GM21786 (cell line): ENCODE measurements at regions not wholly inside any gene's neighbourhood (a gene's known extent, or its start where the extent isn't known, plus 50 kb on each side); places are given as distances from the start of the nearest gene placed in this dataset.
A peak's percentile ranks its signal among the peaks of the same experiment; 100 is the strongest.
"Not testable (repeated sequence)": the region's sequence is repeated elsewhere in the genome, so short reads cannot be mapped to it uniquely, and the experiment has no call there.

Experiments
- ATAC-seq: cut with Tn5 transposase; IDR thresholded peaks from one replicate; pipeline ENCODE4 v1.9.1; 2021; ENCODE audit not compliant: unreplicated experiment

DNA sequence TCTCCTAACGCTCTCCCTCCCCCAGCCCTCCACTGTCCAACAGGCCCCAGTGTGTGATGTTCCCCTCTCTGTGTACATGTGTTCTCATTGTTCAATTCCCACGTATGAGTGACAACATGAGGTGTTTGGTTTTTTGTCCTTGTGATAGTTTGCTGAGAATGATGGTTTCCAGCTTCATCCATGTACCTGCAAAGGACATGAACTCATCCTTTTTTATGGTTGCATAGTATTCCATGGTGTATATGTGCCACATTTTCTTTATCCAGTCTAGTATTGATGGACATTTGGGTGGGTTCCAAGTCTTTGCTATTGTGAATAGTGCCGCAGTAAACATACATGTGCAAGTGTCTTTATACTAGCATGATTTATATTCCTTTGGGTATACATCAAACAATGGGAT lies 347.4 kb downstream of the MAGEE1 start:
- ATAC-seq, result not testable (repeated sequence)

DNA sequence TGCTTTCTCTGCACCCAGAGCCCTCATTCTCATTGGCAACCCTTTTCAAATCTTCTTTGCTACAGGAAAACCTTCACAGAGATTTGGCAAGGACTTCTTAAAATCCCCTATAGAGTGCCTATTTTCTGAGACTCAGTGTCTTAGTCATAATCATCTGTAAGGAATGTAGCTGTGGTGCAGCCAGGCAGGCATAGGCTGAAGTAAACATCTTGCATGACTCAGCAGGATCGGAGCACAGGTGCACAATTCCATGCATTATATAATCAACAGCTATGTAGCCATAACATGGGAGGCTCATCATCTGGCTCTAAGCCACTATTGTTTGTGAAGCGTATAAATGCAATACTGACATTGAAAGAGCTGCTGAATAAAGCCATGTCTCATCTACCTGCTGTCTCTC lies 368.8 kb downstream of the MAGEE1 start:
- ATAC-seq, result no peak

DNA sequence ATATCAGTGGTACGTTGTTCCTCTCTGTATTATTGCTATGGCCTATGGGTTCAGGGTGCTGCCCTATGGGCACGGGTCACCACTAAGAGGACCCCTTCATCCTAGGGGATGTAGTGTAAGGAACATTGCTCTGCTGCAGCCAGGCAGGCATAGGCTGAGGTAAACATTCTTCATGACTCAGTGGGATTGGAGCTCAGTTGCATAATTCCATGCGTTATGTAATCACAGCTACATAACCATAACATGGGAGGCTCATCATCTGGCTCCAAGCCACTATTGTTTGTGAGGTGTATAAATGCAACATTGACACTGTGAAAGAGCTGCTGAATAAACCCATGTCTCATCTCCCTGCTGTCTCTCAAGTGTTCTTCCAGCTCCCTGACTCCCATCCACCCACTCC lies 375.2 kb downstream of the MAGEE1 start:
- no peak for ATAC-seq

DNA sequence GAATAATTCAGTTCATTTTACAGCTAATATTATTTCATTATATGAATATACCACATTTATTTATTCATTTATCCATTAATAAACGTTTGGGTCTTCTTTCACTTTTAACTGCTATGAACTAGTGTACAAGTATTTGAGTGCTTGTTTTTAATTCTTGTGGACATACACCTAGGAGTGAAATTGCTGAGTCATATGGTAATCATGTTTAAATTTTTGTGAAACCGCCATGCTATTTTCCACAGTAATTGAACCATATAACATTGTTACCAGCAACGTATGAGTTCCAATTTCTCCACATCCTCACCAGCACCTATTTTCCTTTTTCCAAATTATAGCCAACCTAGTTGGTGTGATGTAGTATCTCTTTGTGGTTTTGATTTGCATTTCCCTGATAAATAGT lies 388.2 kb downstream of the MAGEE1 start:
- ATAC-seq, result no peak

DNA sequence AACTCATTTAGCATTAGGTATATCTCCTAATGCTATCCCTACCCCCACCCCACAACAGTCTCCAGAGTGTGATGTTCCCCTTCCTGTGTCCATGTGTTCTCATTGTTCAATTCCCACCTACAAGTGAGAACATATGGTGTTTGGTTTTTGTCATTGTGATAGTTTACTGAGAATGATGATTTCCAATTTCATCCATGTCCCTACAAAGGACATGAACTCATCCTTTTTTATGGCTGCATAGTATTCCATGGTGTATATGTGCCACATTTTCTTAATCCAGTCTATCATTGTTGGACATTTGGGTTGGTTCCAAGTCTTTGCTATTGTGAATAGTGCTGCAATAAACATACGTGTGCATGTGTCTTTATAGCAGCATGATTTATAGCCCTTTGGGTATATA lies 389.8 kb downstream of the MAGEE1 start:
- ATAC-seq, result not testable (repeated sequence)

DNA sequence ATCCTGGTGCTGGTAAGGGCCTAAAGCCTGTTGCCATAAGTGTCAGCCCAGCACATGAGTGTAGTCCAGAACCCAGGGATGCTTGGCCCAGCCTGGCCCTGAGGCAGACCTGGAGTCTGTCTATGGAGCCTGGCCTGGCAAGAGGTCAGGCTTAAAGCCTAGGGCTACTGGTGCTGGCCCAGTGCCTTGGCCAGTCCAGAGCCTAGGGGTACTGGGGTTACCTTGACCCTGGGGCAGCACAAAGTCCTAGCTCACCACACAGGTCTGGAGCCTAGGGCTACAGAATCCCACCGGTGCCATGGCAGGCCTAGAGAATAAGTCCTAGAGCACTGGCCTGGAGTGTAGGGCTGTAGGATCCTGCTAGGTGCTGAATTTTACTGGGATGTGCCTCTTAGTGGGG lies 393.8 kb downstream of the MAGEE1 start:
- no peak for ATAC-seq

DNA sequence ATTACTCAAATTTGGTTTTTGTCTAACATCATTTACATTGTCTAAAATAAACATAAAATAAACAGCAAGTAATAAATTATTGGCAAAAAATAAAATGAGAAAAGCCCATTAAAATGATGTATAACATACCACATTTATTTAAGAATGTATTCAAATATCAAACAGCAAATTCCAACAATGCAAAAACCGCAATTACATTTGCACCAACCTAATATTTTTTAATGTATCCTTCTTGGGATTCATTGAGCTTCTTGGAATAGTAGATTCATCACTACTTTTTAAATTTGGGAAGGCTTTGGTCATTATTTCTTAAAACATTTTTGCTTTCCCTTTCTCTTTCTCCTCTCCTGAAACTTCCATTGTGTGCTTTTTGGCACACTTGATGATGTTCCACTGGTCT lies 400.2 kb downstream of the MAGEE1 start:
- ATAC-seq, result no peak

DNA sequence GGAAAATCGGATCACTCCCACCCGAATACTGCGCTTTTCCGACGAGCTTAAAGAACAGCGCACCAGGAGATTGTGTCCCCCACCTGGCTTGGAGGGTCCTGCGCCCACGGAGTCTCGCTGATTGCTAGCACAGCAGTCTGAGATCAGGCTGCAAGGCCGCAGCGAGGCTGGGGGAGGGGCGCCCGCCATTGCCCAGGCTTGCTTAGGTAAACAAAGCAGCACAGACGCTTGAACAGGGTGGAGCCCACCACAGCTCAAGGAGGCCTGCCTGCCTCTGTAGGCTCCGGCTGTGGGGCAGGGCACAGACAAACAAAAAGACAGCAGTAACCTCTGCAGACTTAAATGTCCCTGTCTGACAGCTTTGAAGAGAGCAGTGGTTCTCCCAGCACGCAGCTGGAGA lies 413.4 kb downstream of the MAGEE1 start:
- ATAC-seq, result not testable (repeated sequence)

DNA sequence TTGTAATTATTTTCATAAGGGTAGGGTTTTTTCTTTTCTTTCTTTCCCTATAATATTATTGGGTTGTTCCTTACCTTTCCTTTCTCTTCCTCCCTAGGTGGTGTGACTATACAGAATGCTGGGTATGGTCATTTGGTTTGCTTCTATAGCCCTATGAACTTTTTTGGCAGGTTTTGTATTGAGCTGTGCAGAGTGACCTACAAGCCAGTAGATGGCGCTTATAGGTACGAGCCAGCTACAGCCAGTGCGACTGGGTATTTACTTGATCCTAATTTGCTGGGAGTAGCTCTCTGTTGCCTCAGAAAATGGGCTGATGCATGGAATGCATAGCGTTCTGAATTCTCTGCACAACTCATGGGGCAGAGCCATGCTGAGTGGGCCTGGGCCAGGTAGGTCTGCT lies 423.3 kb downstream of the MAGEE1 start:
- ATAC-seq, result no peak

DNA sequence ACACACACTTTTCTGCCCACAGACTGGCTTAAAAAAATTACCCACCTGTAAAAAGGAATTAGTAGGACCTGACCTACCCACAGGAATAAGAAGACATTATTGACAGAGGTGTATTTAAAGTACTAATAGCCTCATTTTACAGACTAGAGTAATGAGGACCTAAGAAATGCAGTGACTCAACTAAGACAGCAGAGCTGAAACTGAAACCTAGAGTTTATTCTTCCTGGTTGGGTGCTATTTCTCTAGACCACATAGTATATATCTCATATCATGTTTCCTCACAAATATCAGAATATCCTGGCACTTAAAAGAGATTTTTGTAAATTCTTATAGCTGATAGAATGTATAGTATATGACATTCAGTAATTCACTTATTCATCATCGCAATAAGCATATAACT lies 435.0 kb downstream of the MAGEE1 start:
- no peak for ATAC-seq

DNA sequence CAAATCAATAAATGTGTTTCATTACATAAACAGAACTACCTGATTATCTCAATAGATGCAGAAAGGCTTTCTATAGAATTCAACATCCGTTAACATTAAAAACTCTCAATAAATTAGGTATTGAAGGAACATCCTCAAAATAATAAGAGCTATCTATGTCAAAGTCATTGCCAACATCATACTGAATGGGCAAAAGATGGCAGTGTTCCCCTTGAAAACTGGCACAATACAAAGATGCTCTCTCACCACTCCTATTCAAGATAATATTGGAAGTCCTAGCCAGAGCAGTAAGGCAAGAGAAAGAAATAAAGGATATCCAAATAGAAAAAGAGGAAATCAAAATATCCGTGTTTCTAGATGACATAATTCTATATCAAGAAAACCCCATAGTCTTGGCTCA lies 466.4 kb downstream of the MAGEE1 start:
- ATAC-seq, result no peak

DNA sequence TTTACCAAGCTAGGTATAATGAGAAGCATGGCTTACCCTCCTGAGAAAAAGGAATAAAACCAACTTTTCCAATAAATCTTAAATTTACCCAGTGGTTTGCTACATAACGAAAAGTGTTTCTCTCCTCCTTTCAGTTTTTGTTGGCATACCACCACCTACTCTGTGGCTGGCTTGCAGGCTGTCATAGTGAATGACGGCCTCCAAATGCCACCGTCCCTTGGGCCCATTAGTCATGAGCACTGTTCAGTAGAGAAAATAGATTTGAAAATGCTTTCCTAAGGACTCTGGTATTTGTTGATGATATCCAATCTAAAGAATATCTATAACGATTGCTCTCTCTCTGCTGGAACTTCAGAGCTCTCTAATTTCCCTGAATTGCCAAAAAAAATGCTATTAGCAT lies 488.3 kb downstream of the MAGEE1 start:
- ATAC-seq, result no peak

DNA sequence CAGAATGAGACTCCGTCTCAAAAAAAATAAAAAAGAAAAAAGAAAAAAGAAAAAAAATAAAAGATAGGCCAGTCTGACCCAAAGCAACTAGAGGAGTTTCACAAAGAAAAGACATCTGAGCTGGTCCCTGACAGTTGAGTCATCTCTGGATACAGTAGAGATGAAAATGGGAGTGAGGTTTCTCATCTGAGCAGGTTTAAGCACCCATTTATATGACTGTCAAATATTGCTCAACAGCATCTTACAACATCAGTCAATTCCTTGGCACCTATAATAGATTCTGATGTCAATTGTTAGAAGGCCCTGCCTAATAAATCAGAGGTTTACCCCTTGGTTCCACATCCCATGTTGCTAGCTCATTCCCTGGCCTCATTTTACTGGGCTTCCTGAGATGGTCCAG lies 490.5 kb downstream of the MAGEE1 start:
- no peak for ATAC-seq

DNA sequence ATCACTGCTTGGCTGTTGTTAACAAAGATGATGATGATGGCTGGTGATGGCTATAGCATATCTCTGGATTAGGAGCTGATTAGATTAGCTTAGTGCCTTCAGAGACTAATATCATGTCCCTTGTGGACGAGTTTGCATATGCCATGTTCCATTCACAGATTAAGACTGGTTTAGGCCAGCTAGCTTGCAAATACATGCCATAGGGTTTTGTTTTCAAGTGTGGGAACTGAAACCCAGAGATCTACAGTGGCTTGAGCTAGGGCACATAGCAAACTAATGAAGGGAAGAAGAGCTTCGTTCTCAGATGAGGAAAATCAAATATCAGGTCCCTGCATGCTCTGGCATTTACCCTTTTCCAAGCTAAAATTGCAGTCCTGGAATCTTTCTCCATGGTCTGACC lies 492.3 kb downstream of the MAGEE1 start:
- no peak for ATAC-seq

DNA sequence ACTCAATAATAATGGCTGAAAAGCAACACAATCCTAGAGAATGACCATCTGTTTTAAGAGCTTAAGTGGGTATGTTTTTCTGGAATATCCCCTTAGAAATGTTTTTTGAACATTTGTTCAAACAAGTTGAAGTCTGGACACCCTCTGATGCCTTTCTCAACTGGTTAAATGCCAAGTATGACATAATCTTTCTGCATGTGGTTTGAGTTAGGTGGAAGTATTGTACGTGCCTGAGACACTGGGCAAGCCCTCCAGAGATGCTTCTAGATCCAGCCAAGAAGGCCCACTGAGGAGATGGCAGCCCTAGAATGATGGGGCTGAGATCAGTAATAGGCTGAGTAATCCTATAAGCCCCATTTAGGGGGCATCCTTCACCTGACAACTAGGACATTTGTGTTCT lies 493.1 kb downstream of the MAGEE1 start:
- ATAC-seq, result no peak

DNA sequence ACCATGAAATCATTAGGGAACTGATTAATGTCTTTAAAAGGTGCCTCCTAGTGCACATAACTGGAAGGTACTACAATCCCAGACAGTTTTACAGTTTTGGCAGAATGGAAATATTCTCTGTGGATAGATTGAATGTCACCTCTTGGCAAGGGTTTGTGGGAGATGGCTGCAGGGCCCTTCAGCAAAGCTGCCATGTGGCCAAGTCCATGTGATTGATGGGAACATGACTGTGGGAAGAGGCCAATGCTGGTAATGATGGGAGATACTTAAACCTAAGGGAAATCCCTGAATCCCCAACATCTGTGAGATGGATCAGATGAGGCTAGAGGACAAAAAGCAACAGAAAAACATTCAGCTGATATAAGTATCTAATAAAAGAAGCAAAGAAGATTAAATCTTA lies 493.7 kb downstream of the MAGEE1 start:
- no peak for ATAC-seq

DNA sequence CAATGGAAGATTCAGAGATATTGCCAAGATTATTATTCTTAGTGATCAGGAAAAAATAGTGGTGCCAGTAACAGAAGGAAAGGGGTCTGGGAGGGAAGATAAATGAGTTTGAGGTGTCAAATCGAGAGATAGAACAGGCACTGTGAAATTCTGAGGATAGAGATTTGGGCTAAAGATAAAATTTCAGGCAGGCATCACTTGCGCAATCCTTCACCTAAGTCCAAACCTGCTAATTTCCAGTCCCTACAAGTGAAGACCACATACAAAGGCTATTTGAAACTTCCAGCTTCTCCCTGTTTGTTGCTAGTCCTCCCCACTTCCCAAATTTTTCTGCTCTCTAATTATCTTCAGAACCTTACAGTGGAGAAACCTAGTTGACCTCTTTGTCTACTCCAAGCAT lies 494.6 kb downstream of the MAGEE1 start:
- no peak for ATAC-seq

DNA sequence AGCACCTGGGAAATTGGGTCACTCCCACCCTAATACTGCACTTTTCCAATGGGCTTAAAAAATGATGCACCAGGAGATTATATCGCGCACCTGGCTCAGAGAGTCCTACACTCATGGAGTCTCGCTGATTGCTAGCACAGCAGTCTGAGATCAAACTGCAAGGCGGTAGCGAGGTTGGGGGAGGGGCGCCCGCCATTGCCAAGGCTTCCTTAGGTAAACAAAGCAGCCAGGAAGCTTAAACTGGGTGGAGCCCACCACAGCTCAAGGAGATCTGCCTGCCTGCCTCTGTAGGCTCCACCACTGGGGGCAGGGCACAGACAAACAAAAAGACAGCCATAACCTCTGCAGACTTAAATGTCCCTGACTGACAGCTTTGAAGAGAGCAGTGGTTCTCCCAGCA lies 497.1 kb downstream of the MAGEE1 start:
- not testable (repeated sequence) for ATAC-seq

DNA sequence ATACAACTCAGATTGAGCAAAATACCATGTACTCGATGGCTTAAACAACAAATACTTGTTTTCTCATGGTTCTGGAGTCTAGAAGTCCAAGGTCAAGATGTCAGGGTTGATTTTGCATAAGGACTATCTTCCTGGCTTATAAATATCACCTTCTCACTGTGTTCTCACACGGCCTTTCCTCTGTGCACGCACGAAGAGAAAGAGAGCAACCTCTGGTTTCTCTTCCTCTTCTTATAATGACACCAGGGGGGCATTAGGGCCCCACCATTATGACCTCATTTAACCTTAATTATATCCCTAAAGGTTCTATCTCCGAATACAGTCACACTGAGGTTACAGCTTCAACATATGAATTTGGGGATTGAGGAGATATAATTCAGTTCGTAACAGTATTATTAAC lies 504.0 kb downstream of the MAGEE1 start:
- ATAC-seq, result peak; percentile 84

DNA sequence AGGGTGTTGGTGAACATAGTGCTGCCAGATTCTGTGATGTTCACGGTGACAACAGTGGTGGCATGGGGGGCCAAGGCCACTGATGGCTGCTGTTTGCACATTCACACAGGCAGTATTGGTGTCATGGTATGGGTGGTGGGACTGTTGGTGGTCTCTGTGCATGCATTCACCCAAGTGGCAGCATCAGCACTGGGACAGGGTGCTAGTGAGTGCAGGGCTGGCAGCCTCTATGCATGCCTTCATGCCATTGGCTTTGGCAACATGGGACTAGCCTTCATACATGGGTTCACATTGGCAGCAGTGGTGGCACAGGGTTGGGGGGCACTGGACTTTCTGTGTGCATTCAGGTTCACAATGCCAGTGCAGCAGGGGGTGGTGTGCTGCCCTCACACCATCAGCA lies 489.7 kb upstream of the FGF16 start:
- ATAC-seq, result no peak

DNA sequence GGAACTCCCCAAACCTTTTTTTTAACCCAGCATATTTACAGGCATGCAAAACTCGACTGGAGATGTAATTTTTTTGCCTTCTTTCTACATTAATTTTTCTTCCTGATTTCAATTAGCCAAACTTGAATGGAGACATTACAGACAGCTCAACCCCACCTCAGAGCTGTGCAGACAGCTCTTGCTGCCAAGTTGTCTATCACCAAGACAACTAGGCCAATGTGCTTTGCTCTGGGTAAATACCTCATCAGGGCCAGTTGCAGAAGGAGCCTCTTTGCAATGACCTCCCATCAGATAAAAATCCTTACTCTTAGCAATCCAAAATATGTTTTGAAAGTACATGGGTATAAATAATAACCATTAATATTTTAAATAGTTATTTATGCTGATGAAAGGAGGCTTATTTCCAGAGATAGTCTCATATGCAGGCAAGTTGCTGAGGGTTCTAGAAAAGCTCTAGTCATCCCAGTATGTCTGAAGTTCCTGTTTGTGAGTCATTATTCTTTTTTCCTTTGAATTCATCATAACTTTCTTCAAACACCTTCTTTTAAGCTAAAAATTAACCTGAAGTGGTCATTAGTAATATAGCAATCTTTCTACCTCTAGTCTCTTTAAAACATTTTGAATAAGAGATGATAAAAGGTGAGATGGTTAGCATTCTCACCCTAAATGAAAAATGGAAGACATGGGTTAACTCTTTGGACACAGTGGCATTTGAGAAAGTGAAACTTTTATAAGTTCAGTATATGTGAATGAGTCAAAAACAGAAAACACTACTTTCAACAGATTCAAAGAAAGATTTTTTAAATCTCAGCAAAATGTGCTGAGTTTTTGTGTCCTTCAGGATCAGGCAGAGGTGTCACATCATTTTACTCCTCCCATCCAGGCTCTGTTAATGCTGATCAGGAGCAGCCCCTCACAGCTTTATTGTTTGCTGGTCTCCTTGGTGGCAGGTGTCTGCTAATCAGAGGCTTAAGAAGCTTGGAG lies 475.5 kb upstream of the FGF16 start:
- ATAC-seq, result peak; percentile 67

DNA sequence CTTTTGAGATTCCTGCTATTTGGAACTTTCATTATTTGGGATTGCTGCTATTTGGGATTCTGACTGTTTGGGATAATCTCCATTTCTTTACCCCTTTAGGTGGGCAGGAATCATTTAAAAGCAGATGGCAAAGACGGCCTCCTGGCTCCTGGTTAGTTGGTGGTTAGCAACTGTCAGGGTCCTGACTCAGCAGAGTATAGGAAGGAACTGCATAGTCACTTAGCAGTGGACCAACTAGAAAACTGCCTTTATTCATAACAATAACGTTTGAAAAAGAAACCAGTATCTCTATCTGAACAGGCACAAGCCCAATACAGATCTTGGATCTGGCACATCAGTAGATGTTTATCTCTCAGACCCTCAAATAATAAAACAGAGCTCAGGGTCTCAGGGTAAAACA lies 469.7 kb upstream of the FGF16 start:
- no peak for ATAC-seq

DNA sequence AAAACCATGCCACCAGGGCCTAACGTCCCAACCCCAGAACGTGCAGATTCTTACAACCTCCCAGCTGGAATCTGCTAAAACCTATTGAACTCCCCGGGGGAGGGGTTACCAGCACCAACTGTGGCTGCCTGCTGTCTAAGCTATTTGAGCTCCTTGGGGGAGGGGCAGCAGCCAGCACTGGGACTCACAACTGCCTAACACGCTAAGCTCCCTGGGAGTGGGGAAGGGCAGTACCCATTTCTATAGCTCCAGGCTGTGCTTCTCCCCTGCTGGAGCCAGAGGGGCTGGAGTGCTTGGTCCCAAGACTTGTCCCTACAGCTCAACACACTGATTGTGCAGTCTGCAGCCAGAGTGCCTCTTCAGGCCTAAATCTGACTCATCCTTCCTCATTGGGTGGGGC lies 459.8 kb upstream of the FGF16 start:
- ATAC-seq, result no peak
